H1 (cell line): ENCODE measurements at regions not wholly inside any gene's neighbourhood (a gene's known extent, or its start where the extent isn't known, plus 50 kb on each side); places are given as distances from the start of the nearest gene placed in this dataset.

Source experiments
- CTCF ChIA-PET: fragments of 300-600 bp; sonication (Branson Sonifier 250); formaldehyde crosslinking; loops from one replicate; lab custom pipeline; 2021; ENCODE audit not compliant: partially characterized antibody; lab: Charles Lee
- POLR2A ChIA-PET: fragments of 300-600 bp; sonication (Branson Sonifier 250); formaldehyde crosslinking; loops from one replicate; lab custom pipeline; 2021; ENCODE audit warnings: inconsistent platforms; ENCODE audit not compliant: partially characterized antibody; lab: Charles Lee
- DNase-seq, 2 experiments: peaks; one replicate each; pipeline versions ENCODE4 v3.0.0 to v3.0.0-alpha.2; 2010 to 2022; ENCODE audit warnings: low spot score in 2 of 2, low read depth in 1 of 2, mixed read lengths in 1 of 2
- FAIRE-seq: peaks from 2 replicates; lab custom pipeline; 2011; peaks lifted over from hg19 to GRCh38; lab: Jason Lieb, UNC
- H2AFZ ChIP-seq: 2 replicates; pipeline ENCODE4 v1.8.1; 2012; ENCODE audit warnings: low read length, inconsistent platforms
- H2AK5ac ChIP-seq: 2 replicates; pipeline ENCODE4 v1.6.1; 2013; ENCODE audit warnings: low read depth, low read length
- H2BK120ac ChIP-seq: replicated peaks from 2 replicates; pipeline ENCODE3; 2013; ENCODE audit warnings: low read depth, low read length, inconsistent platforms
- H2BK12ac ChIP-seq: 2 replicates; pipeline ENCODE4 v1.6.1; 2013; ENCODE audit warnings: low read depth, low read length
- H2BK15ac ChIP-seq: 2 replicates; pipeline ENCODE4 v1.6.1; 2013; ENCODE audit warnings: low read length
- H2BK20ac ChIP-seq: 2 replicates; pipeline ENCODE4 v1.6.1; 2013; ENCODE audit warnings: low read length
- H2BK5ac ChIP-seq: 2 replicates; pipeline ENCODE4 v1.6.1; 2013; ENCODE audit warnings: low read depth, low read length
- H3K14ac ChIP-seq: 2 replicates; pipeline ENCODE4 v1.6.1; 2013; ENCODE audit warnings: inconsistent platforms; ENCODE audit not compliant: insufficient read length
- H3K18ac ChIP-seq: 2 replicates; pipeline ENCODE4 v1.6.1; 2013; ENCODE audit warnings: low read length; ENCODE audit errors: extremely low read depth
- H3K23ac ChIP-seq: 2 replicates; pipeline ENCODE4 v1.6.1; 2013; ENCODE audit warnings: inconsistent platforms; ENCODE audit not compliant: insufficient read length
- H3K23me2 ChIP-seq: 2 replicates; pipeline ENCODE4 v1.6.1; 2013; ENCODE audit warnings: low read depth, low read length
- H3K27ac ChIP-seq: 2 replicates; pipeline ENCODE4 v1.6.1; 2011; ENCODE audit warnings: low read depth, low read length, inconsistent platforms
- H3K27me3 ChIP-seq, 4 experiments: replicated peaks in 1 of 4; 1 replicate in 1 of 4; 2 replicates in 3 of 4; pipeline versions ENCODE4 v1.6.1 to v1.8.1; 2011 to 2013; ENCODE audit warnings: low read length in 3 of 4, mild to moderate bottlenecking in 3 of 4, inconsistent platforms in 2 of 4, mixed read lengths in 2 of 4, moderate library complexity in 1 of 4; ENCODE audit not compliant: control insufficient read depth in 3 of 4, insufficient read depth in 3 of 4; ENCODE audit errors: extremely low read depth in 1 of 4
- H3K36me3 ChIP-seq, 4 experiments: 2 replicates each; pipeline versions ENCODE4 v1.6.1 to v1.8.1; 2011 to 2013; ENCODE audit warnings: mild to moderate bottlenecking in 4 of 4, low read length in 3 of 4, moderate library complexity in 2 of 4, control low read depth in 1 of 4, inconsistent platforms in 1 of 4; ENCODE audit not compliant: insufficient read depth in 4 of 4, control insufficient read depth in 2 of 4
- H3K4ac ChIP-seq: replicated peaks from 2 replicates; pipeline ENCODE3; 2013; ENCODE audit warnings: low read length, low read depth, mixed read lengths, inconsistent platforms; ENCODE audit not compliant: insufficient read length
- H3K4me1 ChIP-seq, 4 experiments: replicated peaks in 1 of 4; 1 replicate in 1 of 4; 2 replicates in 3 of 4; pipeline versions ENCODE4 v1.6.1 to v1.8.1; 2011 to 2013; ENCODE audit warnings: low read length in 3 of 4, inconsistent platforms in 2 of 4, mixed read lengths in 1 of 4; ENCODE audit not compliant: insufficient read depth in 4 of 4, control insufficient read depth in 3 of 4
- H3K4me2 ChIP-seq, 2 experiments: 2 replicates each; pipeline versions ENCODE4 v1.6.1 to v1.8.1; 2011 to 2013; ENCODE audit warnings: low read depth in 2 of 2, low read length in 2 of 2, control low read depth in 1 of 2, inconsistent platforms in 1 of 2, mild to moderate bottlenecking in 1 of 2; ENCODE audit not compliant: insufficient read depth in 1 of 2
- H3K4me3 ChIP-seq, 4 experiments: fragments of 200-600, 300-600 bp in 1 of 4; sonication (generic), shearing (Covaris generic), sonication (Bioruptor Twin) in 1 of 4; 2 replicates each; pipeline versions ENCODE4 v1.5.1 to v1.8.1; 2011 to 2016; ENCODE audit warnings: low read length in 4 of 4, low read depth in 3 of 4, control low read depth in 2 of 4, inconsistent platforms in 2 of 4, mild to moderate bottlenecking in 2 of 4, mixed read lengths in 1 of 4, moderate library complexity in 1 of 4; ENCODE audit not compliant: insufficient read depth in 2 of 4; ENCODE audit errors: extremely low read depth in 1 of 4
- H3K56ac ChIP-seq: replicated peaks from 2 replicates; pipeline ENCODE3; 2013; ENCODE audit warnings: low read depth, mild to moderate bottlenecking, mixed read lengths, low read length, inconsistent platforms; ENCODE audit not compliant: insufficient read length
- H3K79me1 ChIP-seq: 2 replicates; pipeline ENCODE4 v1.6.1; 2013; ENCODE audit warnings: low read depth, low read length, control low read depth
- H3K79me2 ChIP-seq, 2 experiments: 2 replicates each; pipeline versions ENCODE4 v1.6.1 to v1.8.1; 2012 to 2013; ENCODE audit warnings: low read length in 2 of 2, mild to moderate bottlenecking in 2 of 2, inconsistent platforms in 1 of 2; ENCODE audit not compliant: insufficient read depth in 2 of 2, control insufficient read depth in 1 of 2
- H3K9ac ChIP-seq, 4 experiments: replicated peaks in 1 of 4; 1 replicate in 1 of 4; 2 replicates in 3 of 4; pipeline versions ENCODE4 v1.6.1 to v1.8.1; 2011 to 2013; ENCODE audit warnings: low read depth in 3 of 4, low read length in 3 of 4, control low read depth in 2 of 4, mild to moderate bottlenecking in 2 of 4, moderate library complexity in 2 of 4, inconsistent platforms in 1 of 4; ENCODE audit errors: extremely low read depth in 1 of 4
- H3K9me3 ChIP-seq, 2 experiments: 2 replicates each; pipeline versions ENCODE4 v1.6.1 to v1.8.1; 2012 to 2013; ENCODE audit warnings: mild to moderate bottlenecking in 2 of 2, moderate library complexity in 2 of 2, control low read depth in 1 of 2, inconsistent platforms in 1 of 2, low read depth in 1 of 2, low read length in 1 of 2, mixed read lengths in 1 of 2; ENCODE audit not compliant: insufficient read depth in 2 of 2
- H4K20me1 ChIP-seq, 2 experiments: replicated peaks in 1 of 2; 2 replicates each; pipeline versions ENCODE3 to v1.8.1; 2011 to 2013; ENCODE audit warnings: inconsistent platforms in 2 of 2, low read length in 2 of 2, mild to moderate bottlenecking in 1 of 2; ENCODE audit not compliant: insufficient read depth in 2 of 2, control insufficient read depth in 1 of 2
- H4K5ac ChIP-seq: 2 replicates; pipeline ENCODE4 v1.6.1; 2013; ENCODE audit warnings: low read length, low read depth, mixed read lengths, inconsistent platforms; ENCODE audit not compliant: insufficient read length
- H4K8ac ChIP-seq: 2 replicates; pipeline ENCODE4 v1.8.0; 2013; ENCODE audit warnings: mild to moderate bottlenecking, moderate library complexity, low read length, inconsistent platforms; ENCODE audit not compliant: insufficient read depth; ENCODE audit errors: extremely low read depth
- H4K91ac ChIP-seq: replicated peaks from 2 replicates; pipeline ENCODE3; 2013; ENCODE audit warnings: low read length, mixed read lengths, inconsistent platforms; ENCODE audit not compliant: insufficient read length
- BCL11A ChIP-seq, 2 experiments: IDR thresholded peaks; one replicate each; pipeline ENCODE4 v1.6.1; 2011; ENCODE audit warnings: low read depth in 2 of 2, low read length in 2 of 2, mild to moderate bottlenecking in 2 of 2
- CHD2 ChIP-seq: IDR thresholded peaks from 2 replicates; pipeline ENCODE4 v1.6.1; 2012; ENCODE audit warnings: low read length, improper control_type of control experiment
- CTCF ChIP-seq, 3 experiments: IDR thresholded peaks; 1 replicate in 2 of 3; 2 replicates in 1 of 3; pipeline versions ENCODE4 v1.5.1 to v1.6.1; 2011; ENCODE audit warnings: low read length in 3 of 3, mild to moderate bottlenecking in 3 of 3, inconsistent platforms in 2 of 3, low read depth in 1 of 3, moderate library complexity in 1 of 3; ENCODE audit not compliant: insufficient read depth in 1 of 3; ENCODE audit errors: control extremely low read depth in 1 of 3
- RFX5 ChIP-seq: IDR thresholded peaks from 2 replicates; pipeline ENCODE4 v1.6.1; 2011; ENCODE audit warnings: low read depth, low read length, improper control_type of control experiment, borderline replicate concordance
- TEAD4 ChIP-seq: IDR thresholded peaks from 2 replicates; pipeline ENCODE4 v1.6.1; 2012; ENCODE audit warnings: low read depth, low read length, inconsistent platforms, mixed read lengths
- YY1 ChIP-seq: IDR thresholded peaks from 2 replicates; pipeline ENCODE4 v1.6.1; 2011; ENCODE audit warnings: low read depth, mild to moderate bottlenecking, low read length
- WGBS, 2 experiments: shearing (Covaris generic) in 1 of 2; methylation state at CpG; one replicate each; pipeline versions ENCODE4 v1.1.6 to v1.1.7; 2013 to 2015; ENCODE audit warnings: low lambda C conversion rate in 2 of 2, mixed read lengths in 2 of 2, inconsistent platforms in 1 of 2, low coverage in 1 of 2, missing lambda C conversion rate in 1 of 2; ENCODE audit not compliant: insufficient replicate concordance in 2 of 2, insufficient coverage in 1 of 2, insufficient read length in 1 of 2; ENCODE audit errors: extremely low coverage in 1 of 2, missing lambda C conversion rate in 1 of 2; 5-methylcytosine and 5-hydroxymethylcytosine counted together

DNA sequence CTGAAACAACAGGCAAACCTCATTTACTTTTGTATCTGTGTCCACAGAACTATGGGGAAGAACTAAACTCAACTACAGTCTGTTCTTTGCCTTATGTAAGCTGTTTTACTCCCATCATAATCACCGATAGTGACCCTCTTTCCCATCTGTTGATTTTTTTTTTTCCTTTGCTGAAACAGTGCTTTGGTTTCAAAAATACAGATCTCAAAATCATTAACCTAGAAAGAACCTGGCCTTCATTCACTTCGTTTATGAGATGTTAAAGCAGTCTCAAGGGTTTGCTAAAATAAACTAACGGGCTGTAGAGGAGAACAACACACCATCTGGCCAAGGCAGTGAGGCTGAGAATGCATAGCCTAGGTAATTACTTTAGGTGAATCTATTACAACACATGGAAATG is 706.6 kb upstream of the ZNF608 start:
- DNase-seq (no peak), FAIRE-seq (no peak)
- H3K14ac ChIP-seq: no peak overlapping the region
- no peak overlapping the region for H3K23ac ChIP-seq
- H4K91ac ChIP-seq: no peak overlapping the region
- H4K5ac ChIP-seq: no peak overlapping the region
- H3K56ac ChIP-seq: no peak overlapping the region
- H4K20me1 ChIP-seq: no peaks in the 10 kb centered on the region
- H3K18ac ChIP-seq: no peak overlapping the region
- no peak overlapping the region for H2BK5ac ChIP-seq
- no peaks in the 10 kb centered on the region for H3K79me1 ChIP-seq
- no peak overlapping the region for H3K4me2 ChIP-seq
- H3K27me3 ChIP-seq: no peaks in the 10 kb centered on the region
- H3K23me2 ChIP-seq: no peaks in the 10 kb centered on the region
- POLR2A ChIA-PET: no interaction called here
- H3K36me3 ChIP-seq: no peaks in the 10 kb centered on the region
- no peak overlapping the region for H2BK12ac ChIP-seq
- WGBS, 2 experiments: 91% methylated on average over 3 of the region's 3 CpGs; no CpG with 5 or more reads in 1 of the 2 experiments
- H2BK15ac ChIP-seq: no peak overlapping the region
- H3K9me3 ChIP-seq: peaks cover 7 to 8% of the 10 kb centered on the region in 2 experiments; a peak in 3 of 4 replicates
- no peak overlapping the region for H3K9ac ChIP-seq
- H3K79me2 ChIP-seq: no peaks in the 10 kb centered on the region
- no peak overlapping the region for H3K4ac ChIP-seq
- no peak overlapping the region for H3K27ac ChIP-seq
- CTCF ChIA-PET: interaction anchor here (0.7 kb wide), 1 partner anchor 21 kb away, joined by 3 read pairs; no protein-coding TSS in a partner anchor
- H2AFZ ChIP-seq: 0 out of 2 replicates have a peak overlapping the region, but pooled peaks have one; percentile 32
- H2BK120ac ChIP-seq: no peak overlapping the region
- no peak overlapping the region for H3K4me3 ChIP-seq
- H4K8ac ChIP-seq: no peak overlapping the region
- H2AK5ac ChIP-seq: no peak overlapping the region
- H2BK20ac ChIP-seq: no peak overlapping the region
- TF ChIP-seq TEAD4: no peak
- no peak for TF ChIP-seq CTCF (IDR thresholded peaks at IDR 0.05; ENCODE audit: control extremely low read depth in 1 of 3, insufficient read depth in 1 of 3, low read depth in 1 of 3, low read length in 3 of 3)
- TF ChIP-seq RFX5: no peak
- TF ChIP-seq YY1: no peak
- TF ChIP-seq BCL11A (IDR thresholded peaks at IDR 0.05; ENCODE audit: low read depth in 2 of 2, low read length in 2 of 2): no peak
- TF ChIP-seq CHD2: no peak
- no peaks in the 10 kb centered on the region for H3K4me1 ChIP-seq
